ENCODE measurements at regions not wholly inside any gene's neighbourhood (a gene's known extent, or its start where the extent isn't known, plus 50 kb on each side); places are given as distances from the start of the nearest gene placed in this dataset.
A peak's percentile ranks its signal among the peaks of the same experiment; 100 is the strongest.

GRCh38 chr4:35925806-35926205 is 318.5 kb downstream of the ARAP2 start:
- DNase-seq (no peak), ATAC-seq (no peak)
- H3K9me3 ChIP-seq: no peaks in the 10 kb centered on the region
- no peak overlapping the region for H3K4me3 ChIP-seq
- no peaks in the 10 kb centered on the region for H3K36me3 ChIP-seq
- H3K4me1 ChIP-seq: no peaks in the 10 kb centered on the region
- intact Hi-C loops (cut with DNase I; ENCODE audit: low total_unique reads): no loop called here
- H3K27me3 ChIP-seq: no peaks in the 10 kb centered on the region
- in situ Hi-C loops (cut with MboI; ENCODE audit: low sequenced_read_pairs in 4 of 4): no loop called here
- H3K27ac ChIP-seq: no peak overlapping the region
- TF ChIP-seq, protein P1, sequence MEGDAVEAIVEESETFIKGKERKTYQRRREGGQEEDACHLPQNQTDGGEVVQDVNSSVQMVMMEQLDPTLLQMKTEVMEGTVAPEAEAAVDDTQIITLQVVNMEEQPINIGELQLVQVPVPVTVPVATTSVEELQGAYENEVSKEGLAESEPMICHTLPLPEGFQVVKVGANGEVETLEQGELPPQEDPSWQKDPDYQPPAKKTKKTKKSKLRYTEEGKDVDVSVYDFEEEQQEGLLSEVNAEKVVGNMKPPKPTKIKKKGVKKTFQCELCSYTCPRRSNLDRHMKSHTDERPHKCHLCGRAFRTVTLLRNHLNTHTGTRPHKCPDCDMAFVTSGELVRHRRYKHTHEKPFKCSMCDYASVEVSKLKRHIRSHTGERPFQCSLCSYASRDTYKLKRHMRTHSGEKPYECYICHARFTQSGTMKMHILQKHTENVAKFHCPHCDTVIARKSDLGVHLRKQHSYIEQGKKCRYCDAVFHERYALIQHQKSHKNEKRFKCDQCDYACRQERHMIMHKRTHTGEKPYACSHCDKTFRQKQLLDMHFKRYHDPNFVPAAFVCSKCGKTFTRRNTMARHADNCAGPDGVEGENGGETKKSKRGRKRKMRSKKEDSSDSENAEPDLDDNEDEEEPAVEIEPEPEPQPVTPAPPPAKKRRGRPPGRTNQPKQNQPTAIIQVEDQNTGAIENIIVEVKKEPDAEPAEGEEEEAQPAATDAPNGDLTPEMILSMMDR (IDR thresholded peaks at IDR 0.05 in 4 of 5, conservative IDR thresholded peaks at IDR 0.05 in 1 of 5): no peak
- no peak for TF ChIP-seq POLR2A (IDR thresholded peaks at IDR 0.05)

- intact Hi-C loops (cut with DNase I; ENCODE audit: low total_unique reads) (no loop called here), in situ Hi-C loops (cut with MboI; ENCODE audit: low sequenced_read_pairs in 4 of 4) (no loop called here)
- Histone ChIP-seq H3K27me3 (no peaks in the 10 kb centered on the region), H3K27ac (no peak overlapping the region), H3K36me3 (no peaks in the 10 kb centered on the region), H3K4me3 (no peak overlapping the region), H3K4me1 (no peaks in the 10 kb centered on the region), H3K9me3 (no peaks in the 10 kb centered on the region)
- DNase-seq (no peak), ATAC-seq (no peak)
- TF ChIP-seq, protein P1 (IDR thresholded peaks at IDR 0.05 in 4 of 5, conservative IDR thresholded peaks at IDR 0.05 in 1 of 5): no peak
- TF ChIP-seq POLR2A (IDR thresholded peaks at IDR 0.05): no peak
Observed at GRCh38 chr4:35926788-35927187, 317.5 kb downstream of the ARAP2 start.

DNA sequence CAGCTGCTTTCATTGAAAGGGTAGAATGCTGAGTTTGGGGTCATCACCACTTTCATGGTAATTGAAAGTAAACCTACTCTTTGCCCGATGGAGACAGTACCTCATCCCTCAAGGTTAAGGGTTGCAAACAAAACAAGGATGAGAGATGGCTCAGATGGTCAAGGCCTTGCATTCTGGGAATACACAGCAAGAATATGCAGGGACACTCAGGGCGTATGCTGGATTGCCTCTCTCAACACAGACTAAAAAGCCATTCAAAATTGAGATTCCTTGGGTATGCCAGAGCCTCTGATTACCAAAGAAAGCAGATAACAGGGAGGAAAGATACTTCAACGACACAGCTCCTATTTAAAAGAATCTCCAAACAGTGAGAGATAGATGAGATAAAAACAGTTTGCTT is 310.4 kb downstream of the ARAP2 start:
- Histone ChIP-seq H3K27me3 (no peaks in the 10 kb centered on the region), H3K9me3 (no peaks in the 10 kb centered on the region), H3K27ac (no peak overlapping the region), H3K4me3 (no peak overlapping the region), H3K36me3 (no peaks in the 10 kb centered on the region), H3K4me1 (no peaks in the 10 kb centered on the region)
- DNase-seq: no peak
- no peak for ATAC-seq
- intact Hi-C loops (cut with DNase I; ENCODE audit: low total_unique reads) (no loop called here), in situ Hi-C loops (cut with MboI; ENCODE audit: low sequenced_read_pairs in 4 of 4) (no loop called here)
- TF ChIP-seq POLR2A (IDR thresholded peaks at IDR 0.05): no peak
- TF ChIP-seq, protein P1 (IDR thresholded peaks at IDR 0.05 in 4 of 5, conservative IDR thresholded peaks at IDR 0.05 in 1 of 5): no peak

DNA sequence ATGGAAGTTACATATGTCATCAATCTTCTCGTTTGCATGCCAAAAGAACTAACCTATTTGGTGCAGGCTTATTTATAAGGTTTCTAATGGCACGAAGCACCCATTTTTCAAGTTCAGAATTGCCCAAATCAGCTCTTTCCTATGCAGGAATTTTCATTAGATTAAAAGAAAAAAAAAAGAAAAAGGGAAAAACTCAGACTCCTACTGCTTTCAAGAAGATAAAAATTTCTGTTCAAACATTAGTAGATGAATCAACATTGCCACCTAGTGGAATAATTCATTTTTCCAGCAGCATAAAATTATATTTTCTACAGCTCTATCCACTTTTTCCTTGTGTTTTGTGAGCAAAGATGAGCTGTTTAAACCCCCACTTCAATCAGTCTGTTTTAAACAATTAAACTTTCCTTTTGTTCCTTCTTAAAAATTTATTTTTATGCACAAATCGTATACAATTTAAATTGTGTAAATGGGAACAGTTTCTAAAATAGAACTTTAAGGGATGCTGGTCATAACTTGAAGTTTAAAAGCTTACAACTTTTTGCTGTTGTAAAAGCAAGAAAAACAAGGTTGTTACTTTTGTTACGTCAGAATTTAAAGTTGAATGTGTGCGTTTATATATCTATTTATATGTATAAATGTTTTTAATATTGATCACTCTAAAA is 309.9 kb downstream of the ARAP2 start:
- no peaks in the 10 kb centered on the region for H3K36me3 ChIP-seq
- H3K9me3 ChIP-seq: no peaks in the 10 kb centered on the region
- TF ChIP-seq, protein P1 (IDR thresholded peaks at IDR 0.05 in 4 of 5, conservative IDR thresholded peaks at IDR 0.05 in 1 of 5): peak in 2 of 5 experiments; percentile 30 to 46
- no peak for TF ChIP-seq POLR2A (IDR thresholded peaks at IDR 0.05)
- H3K27me3 ChIP-seq: no peaks in the 10 kb centered on the region
- in situ Hi-C loops (cut with MboI; ENCODE audit: low sequenced_read_pairs in 4 of 4) (no loop called here), intact Hi-C loops (cut with DNase I; ENCODE audit: low total_unique reads) (no loop called here)
- ATAC-seq (no peak), DNase-seq (no peak)
- H3K4me3 ChIP-seq: no peak overlapping the region
- H3K4me1 ChIP-seq: no peaks in the 10 kb centered on the region
- no peak overlapping the region for H3K27ac ChIP-seq

DNA sequence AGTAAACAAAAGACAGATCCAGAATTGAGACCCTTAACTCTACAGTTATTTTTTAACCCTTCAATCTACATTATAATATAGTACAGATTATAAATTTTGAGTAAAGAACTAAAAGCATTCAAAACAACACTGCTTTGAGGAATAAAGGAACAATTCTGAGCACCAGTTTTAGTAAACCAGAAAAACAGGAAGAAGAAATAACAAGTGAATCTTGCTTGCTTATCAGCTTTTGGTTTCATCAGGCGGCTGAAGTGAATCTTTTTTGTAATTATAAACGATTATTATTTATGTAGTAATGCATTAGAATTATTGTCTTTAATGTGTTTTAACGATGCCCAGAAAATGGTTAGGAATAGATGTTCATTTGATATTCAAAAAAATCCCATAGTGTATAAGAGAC is 305.4 kb downstream of the ARAP2 start:
- H3K4me3 ChIP-seq: no peak overlapping the region
- intact Hi-C loops (cut with DNase I; ENCODE audit: low total_unique reads): no loop called here
- H3K36me3 ChIP-seq: no peaks in the 10 kb centered on the region
- ATAC-seq (no peak), DNase-seq (no peak)
- no peak overlapping the region for H3K27ac ChIP-seq
- H3K4me1 ChIP-seq: no peaks in the 10 kb centered on the region
- TF ChIP-seq, protein P1 (IDR thresholded peaks at IDR 0.05 in 4 of 5, conservative IDR thresholded peaks at IDR 0.05 in 1 of 5): no peak
- TF ChIP-seq POLR2A (IDR thresholded peaks at IDR 0.05): no peak
- H3K27me3 ChIP-seq: no peaks in the 10 kb centered on the region
- in situ Hi-C loops (cut with MboI; ENCODE audit: low sequenced_read_pairs in 4 of 4): no loop called here
- no peaks in the 10 kb centered on the region for H3K9me3 ChIP-seq
